GM12891 (cell line): ENCODE measurements at regions not wholly inside any gene's neighbourhood (a gene's known extent, or its start where the extent isn't known, plus 50 kb on each side); places are given as distances from the start of the nearest gene placed in this dataset.

Experiments
- POLR2A ChIP-seq: IDR thresholded peaks from 2 replicates; pipeline ENCODE4 v1.6.1; 2011; ENCODE audit warnings: low read depth, low read length, control low read depth
- POLR2AphosphoS5 ChIP-seq: IDR thresholded peaks from 2 replicates; pipeline ENCODE4 v1.6.1; 2011; ENCODE audit warnings: low read depth, low read length, control low read depth
- TAF1 ChIP-seq: IDR thresholded peaks from 2 replicates; pipeline ENCODE4 v1.6.1; 2011; ENCODE audit warnings: low read depth, low read length, control low read depth

GRCh38 chr13:34411177-34411576, 530.9 kb upstream of the NBEA start:
- TF ChIP-seq POLR2A: no peak
- TF ChIP-seq POLR2AphosphoS5: no peak
- TF ChIP-seq TAF1: no peak
